GM23248 (cell line): ENCODE measurements at regions not wholly inside any gene's neighbourhood (a gene's known extent, or its start where the extent isn't known, plus 50 kb on each side); places are given as distances from the start of the nearest gene placed in this dataset.

Experiments
- EZH2 ChIP-seq: fragments of 200-600 bp; sonication (generic); IDR thresholded peaks from 2 replicates; pipeline ENCODE4 v1.6.1; 2018; ENCODE audit warnings: antibody characterized with exemption, mild to moderate bottlenecking; ENCODE audit not compliant: insufficient read depth, poor library complexity, severe bottlenecking
- EZH2phosphoT487 ChIP-seq: fragments of 200-600 bp; sonication (generic); IDR thresholded peaks from 2 replicates; pipeline ENCODE4 v1.6.1; 2018; ENCODE audit warnings: antibody characterized with exemption, moderate library complexity, mild to moderate bottlenecking, low read depth; ENCODE audit not compliant: insufficient read depth

DNA sequence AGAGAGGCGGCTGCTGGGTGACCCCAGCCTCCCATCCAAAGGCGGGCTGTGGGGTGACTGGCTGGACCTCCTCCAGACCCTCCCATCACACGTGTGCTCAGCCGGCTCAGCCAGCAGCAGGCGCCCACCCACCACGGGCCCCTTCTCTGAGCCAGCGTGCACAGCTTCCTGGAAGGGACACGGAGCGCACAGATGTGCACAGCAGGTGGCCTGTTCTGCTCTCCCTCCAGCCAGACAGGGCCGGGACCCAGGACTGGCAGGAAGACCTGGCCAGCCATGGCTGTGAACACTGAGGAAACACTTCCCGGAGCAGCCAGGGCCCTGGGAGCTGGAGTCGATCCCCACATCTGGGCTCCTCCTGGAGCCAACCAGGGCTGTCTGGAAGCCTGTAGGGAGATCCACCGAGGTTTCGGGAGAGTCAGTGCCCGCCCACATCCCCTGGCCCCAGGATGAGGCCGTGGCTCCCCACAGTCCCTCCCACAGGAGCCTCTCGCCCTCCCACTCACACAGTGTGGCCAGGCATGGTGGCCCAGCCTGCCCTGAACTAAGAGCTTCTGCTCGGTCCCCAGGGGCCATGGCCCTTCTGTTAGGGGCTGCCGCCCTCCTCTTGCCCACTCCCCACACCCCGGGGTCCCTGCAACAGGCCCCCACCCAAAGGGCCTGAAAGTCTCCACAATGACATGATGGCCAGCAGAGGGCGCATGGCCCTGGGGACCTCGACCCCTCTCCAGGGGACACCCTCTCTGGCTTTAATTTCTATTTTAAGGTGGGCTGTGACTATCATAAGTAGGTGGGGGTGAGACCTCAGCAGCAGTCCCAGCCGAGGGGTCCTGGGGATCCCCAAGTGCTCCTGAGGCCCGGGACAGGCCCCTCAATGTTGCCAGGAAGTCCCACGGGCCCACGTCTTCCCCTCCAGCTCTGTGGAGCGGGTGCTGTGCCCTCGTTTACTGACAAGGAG is 90.6 kb upstream of the FGF3 start:
- TF ChIP-seq EZH2 (no peak), EZH2phosphoT487 (no peak)
